ENCODE measurements at regions not wholly inside any gene's neighbourhood (a gene's known extent, or its start where the extent isn't known, plus 50 kb on each side); places are given as distances from the start of the nearest gene placed in this dataset.

DNA sequence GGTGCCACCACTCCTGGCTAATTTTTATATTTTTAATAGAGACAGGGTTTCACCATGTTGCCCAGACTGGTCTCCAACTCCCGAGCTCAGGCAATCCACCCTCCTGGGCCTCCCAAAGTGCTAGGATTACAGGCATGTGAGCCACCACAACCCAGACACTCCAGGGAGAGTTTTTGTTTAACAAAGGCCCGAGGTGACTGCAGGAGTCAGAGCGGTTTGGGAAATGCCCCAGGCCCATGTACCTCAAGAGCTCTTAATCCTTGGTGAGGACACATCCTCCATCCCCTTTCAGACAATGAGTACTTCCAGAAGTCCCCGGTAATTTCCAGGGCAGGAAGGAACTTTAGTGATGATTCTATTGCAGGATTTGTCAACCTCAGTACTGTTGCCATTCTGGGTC is 176.0 kb downstream of the ESRRB start:
- no peak for DNase-seq

DNA sequence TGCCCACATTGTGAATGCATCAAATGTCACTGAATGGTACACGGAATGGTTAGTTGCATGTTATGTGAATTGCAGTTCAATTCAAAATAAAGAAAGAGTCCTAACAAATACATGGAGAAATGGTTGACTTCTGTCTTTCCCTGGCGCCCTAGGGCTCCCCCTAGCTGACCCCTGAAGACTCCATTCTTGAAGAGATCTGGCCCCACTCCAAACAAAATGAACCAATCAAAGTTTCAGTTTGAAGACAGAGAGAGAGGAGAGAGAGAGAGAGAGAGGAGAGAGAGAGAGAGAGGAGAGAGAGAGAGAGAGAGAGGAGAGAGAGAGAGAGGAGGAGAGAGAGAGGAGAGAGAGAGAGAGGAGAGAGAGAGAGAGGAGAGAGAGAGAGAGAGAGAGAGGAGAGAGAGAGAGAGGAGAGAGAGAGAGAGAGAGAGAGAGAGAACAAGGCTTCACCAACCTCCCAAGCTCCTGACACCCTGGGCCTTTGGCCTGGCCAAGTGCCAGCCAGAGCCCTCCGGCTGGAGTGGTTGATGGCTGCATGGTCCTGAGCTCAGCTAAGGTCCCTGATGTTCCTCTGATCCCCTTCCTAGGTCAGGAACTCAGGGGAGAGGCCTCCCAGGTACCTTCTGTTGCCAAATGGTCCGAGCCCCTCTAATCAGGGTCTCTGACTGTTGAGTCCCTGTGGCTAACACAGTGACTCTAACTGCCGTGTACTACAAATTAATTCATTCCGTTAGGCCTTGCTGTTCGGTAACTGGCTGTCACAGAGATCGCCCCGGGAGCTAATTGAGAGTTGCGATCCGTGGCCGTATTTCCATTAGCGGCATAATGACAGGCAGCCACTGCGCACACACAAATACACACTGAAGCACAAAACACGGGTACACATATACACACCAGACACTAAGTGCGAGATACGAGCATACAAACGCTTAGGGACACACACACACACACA is 188.8 kb downstream of the ESRRB start:
- no peak for DNase-seq

DNA sequence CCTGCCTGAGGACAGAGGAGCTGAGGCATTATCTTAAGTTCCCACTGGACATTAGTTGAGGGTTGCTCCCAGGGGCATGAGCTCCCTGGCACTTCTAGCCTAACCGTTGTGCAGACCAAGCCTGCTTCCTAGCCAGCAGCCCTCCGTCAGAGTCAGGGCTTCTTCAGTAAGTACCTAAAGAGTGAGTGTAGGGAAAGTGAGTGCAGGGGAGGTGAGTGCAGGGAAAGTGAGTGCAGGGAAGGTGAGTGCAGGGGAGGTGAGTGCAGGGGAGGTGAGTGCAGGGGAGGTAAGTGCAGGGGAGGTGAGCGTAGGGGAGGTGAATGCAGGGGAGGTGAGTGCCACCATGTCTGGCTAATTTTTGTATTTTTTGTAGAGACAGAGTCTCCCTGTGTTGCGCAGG is 190.5 kb downstream of the ESRRB start:
- no peak for DNase-seq

DNA sequence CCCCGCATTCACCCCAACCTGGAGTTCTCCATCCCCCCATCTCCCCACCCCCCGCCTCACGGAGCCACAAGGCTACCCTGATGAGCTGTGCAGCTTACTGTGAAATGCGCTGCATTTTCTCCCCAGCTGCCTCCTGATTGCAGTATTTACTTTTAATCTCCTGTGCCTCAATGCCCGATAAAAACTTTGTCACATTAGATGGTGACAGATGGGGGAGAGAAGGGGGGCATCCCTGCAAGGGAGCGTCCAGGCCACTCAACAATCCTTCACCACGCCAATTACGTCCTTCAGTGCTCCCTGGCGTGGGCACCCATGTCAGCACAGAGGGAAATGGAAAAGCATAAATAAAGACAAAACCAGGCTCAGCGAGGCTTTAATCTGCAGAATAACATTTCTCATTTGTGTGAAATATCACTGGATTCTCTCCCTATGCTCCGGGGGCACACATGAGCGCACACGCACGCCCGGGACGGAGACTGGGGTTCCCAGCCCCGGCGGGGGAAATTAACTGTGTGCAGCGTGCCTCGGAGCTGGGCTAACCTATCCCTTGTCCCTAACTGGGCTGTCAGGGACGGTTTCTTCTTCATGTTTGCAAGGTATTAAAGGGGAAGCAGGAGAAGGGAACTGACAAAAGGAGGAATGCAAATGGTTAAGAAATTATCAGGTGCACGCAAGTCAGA is 186.7 kb upstream of the VASH1 start:
- no peak for DNase-seq

DNA sequence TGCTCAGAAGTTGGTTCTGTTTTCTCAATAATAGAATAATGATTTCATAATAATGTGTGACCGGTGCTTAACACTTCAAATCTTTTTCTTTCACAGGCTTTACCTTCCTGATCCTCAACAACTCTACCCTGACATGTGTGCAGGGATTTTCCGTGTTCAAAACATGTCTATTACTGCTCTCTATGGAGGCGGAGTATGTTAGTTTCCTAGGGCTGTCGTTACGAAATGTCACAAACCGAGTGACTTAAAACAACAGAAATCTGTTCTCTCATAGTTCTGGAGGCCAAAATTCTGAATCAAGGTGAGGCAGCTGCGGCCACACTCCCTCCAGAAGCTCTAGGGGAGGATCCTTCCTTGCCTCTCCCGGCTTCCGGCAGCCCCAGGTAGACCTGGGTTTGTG is 186.2 kb upstream of the VASH1 start:
- DNase-seq = no peak

DNA sequence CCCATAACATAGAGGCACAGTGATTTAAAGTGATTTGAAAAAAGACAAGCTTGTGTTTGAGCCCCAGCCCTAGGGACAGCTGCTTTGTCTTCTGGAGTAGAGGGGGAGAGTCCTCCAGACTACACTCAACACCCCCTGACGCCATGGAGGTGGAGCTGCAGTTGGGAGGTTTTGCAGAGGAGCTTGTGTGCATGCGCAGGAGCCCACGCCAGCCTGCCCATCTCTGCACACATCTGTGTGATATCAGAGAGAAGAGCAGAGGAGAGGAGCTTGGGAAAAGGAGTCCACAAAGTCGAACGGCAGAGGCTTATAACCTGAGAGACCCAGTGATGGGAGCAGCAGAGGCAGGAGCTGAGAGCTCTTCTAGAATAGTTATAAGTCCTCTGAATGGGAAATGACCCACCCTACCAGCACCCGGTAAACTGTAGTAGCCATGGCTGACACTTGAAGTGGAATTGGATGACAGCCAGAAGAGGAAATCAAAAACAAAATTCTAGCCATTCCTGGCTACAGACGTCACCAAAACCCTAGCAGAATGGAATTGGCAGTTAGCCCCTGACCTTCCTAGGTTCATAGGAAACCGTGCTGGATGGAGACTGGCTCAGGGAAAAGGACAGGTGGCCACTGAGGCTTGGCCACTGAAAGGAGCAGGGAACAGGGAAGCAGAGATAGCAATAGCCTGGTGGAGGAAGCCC is 185.1 kb upstream of the VASH1 start:
- DNase-seq = no peak

DNA sequence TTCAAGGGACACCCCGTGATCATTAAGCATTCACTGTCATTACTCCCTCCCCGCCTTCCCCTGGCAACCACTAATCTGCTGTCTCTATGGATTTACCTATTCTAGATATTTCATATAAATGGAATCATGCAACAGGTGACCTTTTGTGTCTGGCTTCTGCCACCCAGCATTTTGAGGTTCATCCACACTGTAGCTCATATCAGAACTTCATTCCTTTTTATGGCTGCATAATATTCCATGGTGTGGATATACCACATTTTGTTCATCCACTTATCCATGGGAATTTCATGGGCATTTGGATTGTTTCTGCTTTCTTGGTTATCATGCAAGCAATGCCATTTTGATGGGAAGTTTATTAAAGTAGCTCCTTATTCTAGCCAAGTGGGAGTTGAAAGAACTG is 184.2 kb upstream of the VASH1 start:
- no peak for DNase-seq

DNA sequence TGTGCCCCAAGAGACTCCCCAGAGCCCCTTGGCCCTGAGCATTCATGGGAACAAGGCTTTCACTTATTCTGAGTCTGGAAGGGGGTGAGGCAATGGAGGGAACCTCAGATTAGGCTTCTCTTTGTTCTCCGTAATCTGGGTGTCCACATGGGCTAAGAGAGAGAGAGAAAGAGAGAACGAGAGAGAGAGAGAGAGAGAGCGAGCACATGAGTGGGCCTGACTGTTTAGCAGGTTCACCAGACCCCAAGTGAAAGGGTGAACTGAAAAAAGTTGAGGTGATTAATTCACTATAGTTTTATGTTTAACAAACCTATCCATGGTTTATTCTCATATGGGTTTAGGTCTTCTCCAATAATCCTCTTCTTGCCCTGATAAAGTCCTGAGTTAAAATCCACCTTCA is 183.4 kb upstream of the VASH1 start:
- no peak for DNase-seq

DNA sequence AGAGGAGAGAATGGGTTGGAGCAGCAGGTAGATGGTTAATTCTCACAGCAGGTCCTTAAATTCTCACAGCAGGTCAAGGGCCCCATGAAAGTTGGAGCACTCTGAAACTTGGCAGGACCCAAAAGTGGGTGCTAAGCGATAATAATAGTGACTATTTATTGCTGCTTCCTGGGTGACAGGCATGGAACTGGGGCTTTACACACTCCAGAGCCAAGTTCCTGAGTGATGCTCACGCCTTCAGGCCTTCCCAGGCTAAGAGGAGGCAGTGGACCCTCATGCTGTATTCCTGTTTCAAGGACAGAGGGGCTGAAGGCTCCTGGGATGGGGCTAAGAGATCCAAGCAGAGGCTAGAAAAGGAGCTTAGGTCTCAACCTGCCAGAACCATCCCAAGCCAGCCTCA is 180.9 kb upstream of the VASH1 start:
- DNase-seq = no peak

DNA sequence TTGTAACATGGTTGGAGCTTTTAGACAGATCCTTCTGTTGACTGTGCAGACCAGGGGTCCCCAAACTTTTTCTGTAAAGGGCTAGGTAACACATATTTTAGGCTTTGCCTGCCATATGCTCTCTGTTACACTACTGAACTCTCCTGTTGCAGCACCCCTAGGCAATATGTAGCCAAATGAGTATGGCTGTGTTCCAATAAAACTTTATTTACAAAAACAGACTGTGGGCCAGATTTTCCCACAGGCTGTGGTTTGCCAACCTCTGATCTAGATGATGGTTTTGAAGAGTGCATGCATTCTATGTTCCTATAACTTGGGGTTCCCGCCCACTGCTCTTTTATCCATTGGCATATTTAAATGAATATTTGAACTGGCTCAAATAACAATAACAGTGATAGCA is 180.3 kb upstream of the VASH1 start:
- DNase-seq = no peak

DNA sequence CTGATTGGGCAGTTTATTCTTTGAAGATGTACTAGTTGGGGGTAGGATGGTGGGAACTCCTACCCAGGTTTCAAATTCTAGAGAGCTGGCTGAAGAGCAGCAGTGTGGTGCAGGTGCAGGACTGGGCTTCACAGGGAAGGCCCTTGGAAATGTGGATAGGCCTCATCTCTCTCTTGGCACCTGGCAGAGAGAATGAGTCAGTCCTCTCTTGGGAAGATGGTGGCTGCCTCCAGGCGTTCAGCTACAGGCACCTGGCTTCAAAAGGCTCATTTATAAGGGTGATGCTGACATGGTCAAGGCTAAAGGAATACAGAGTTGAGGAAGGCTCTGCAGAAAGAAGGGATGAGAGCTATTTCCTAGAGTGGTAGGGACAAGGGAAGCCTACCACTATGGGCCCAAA is 179.7 kb upstream of the VASH1 start:
- DNase-seq = no peak

DNA sequence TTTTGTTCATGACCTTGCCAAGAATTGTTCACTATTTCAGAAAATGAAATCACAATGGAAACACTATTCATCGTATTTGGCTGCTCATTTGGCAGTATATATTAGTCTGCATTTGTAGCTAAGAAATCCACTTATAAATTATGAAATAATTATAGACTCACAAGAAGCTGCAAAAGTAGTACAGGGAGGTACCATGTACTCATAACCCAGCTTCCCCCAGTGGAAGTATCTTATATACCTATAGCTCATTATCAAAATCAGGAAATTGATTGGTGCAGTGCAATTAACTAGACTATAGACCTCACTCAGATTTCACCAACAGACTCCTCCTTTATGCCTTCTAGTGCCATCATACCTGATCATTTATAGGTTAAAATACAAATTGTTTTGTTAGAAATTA is 178.8 kb upstream of the VASH1 start:
- no peak for DNase-seq

DNA sequence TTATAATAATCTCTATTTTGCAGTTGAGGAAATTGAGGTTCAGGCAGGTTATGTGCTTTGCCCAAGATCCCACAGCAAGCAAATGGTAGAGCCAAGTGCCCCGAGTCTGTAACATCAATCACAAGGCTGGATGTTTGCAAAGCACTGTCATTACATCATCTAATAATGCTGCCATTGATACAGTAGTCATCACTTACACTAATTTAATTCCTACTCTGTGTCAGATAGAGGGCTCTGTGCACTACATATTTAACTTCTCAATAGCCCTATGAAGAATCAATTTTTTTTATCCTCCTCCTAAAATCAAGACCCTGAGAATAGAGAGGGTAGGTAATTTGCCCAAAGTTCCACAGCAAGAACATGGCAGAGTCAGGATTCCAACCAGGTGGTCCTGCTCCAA is 178.1 kb upstream of the VASH1 start:
- no peak for DNase-seq

DNA sequence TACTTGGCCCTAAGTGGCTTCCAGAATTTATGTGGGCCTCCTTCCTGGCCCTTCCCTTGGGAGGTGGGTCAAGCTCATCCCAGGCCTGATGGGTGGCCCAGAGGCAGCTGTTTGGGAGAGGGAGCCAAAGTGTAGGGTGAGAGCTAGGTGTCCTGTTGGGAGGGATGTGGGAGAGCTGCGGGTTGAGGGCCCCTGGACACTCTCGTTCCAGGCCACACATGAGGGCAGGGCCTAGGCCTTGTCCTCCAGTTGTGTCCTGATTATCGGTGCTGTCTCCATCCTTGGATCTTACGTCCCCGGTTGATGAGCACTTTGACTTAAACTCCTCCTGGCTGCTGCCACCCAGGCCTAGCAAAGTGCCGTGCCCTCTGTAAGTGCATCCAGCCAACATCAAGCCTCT is 177.5 kb upstream of the VASH1 start:
- DNase-seq = no peak

DNA sequence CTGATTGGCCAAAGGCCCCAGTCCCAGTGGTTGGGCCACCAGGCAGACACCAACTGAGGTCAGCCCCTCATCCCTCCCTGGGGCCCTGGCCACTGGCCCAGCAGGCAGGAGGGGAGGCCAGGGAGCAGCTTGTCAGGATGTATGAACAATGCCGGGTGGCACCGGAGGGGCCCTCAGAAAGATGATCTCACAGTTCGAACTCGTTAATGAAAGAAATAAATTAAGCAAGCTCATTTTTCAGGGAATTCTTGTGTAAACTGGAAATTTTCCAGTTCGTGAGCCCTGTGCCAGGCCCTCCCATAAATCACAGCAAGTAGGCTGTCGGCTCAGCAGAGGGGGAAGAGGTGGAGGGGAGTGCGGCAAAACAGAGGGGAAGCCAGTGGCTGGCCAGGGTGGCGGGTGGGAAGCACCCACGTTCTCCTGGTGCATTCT is 177.0 kb upstream of the VASH1 start:
- no peak for DNase-seq

DNA sequence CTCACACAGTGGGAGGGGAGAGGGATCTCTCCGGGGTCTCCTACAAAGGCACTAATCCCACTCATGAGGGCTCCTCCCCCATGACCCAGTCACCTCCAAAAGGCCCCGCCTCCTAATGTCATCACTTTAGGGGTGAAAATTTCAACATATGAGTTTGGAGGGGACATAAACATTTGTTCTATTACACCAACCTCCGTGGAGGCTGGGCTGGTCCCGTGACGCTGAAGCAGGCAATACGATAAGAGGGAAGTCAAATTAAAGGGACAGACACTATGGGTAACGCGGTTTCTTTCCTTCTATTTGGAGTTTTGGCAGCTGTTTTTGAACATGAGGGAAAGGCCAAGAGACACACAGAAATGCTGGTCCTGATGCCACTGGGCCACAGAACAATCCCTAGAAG is 175.7 kb upstream of the VASH1 start:
- DNase-seq = no peak

DNA sequence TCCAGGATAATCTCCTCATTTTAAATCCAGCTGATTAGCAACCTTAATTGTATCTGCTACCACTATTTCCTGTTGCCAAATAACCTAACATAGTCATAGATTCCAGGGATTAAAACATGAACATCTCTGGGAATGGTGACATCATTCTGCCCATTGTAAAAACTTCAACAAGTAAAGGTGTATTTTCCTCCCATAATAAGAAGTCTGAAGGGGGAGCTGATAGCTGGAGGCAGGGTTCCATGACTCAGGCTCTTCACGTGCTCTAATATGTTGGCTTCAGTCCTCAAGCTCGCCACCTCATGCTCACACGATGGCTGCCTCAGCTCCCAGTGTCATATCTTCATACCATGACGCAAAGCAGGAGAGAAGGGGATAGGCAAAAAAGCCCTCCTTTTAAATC is 172.0 kb upstream of the VASH1 start:
- DNase-seq = no peak

DNA sequence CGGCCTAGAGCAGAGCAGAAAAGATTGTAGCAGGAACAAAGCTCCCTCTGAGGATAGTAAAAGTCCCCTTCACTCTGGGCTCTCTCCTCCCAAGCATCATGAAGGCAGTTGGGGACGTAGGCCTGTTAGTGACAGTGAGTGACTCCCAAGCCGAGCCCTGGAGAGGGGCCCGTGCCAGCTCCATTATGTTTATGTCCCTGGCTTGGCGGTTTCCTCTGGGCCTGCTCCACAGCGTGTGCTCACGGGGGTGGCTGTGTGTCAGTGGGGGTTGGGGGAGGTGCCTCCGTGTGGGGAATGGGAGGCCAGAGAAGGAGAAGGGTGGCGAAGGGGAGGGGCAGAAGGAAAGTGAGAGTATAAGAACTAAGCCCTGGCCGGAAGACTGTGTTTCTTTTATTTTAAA is 170.0 kb upstream of the VASH1 start:
- DNase-seq = no peak

DNA sequence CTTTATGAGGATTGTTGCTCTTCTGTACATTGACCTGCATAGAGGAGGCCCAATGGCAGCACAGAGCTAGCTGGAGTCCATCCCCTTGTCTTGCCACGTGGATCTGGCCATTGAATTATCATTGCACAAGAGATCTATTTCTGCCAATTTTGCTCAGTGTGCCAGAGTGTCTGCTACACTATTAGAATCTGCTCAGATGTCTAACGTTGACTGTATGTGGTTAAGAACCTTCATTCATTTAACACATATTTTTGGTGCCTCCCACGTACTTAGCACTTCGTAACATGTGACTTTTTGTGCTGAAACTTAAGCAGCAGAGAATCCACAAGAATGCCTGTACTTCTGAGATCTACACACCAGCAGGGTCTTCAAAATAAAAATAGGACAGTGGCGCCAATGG is 166.0 kb upstream of the VASH1 start:
- no peak for DNase-seq

DNA sequence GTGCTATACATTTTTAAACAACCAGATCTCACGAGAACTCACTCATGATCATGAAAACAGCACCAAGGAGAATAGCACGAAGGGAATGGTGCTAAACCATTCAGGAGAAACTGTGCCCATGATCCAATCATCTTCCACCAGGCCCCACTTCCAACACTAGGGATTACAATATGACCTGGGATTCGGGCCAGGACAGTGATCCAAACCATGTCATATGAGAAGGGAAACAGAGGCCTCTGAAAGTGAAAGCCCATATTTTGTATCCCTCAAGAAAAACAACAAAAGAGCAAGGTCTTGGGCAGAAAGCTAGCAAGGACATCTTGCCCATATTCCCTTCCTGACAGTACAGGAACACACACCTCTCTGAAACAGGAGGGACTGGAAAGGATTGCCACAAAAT is 163.9 kb upstream of the VASH1 start:
- no peak for DNase-seq

DNA sequence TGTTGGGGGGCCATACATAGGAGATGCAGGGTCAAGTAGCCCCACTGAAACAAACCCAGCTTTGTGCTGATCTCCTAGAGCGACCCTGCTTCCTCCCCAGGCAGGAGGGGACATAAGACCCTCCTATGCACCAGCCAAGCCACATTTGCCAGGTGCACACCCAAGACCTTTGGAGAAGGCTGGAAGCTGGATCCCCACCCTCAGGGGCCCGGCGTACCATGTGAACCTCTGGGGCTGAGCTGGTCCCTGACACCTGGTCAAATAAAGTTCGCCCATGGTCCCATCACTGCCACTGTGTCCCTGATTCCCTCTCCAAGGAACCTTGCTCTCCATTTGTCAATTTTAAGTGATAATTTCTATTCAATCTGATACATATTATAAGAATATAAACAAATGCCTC is 162.1 kb upstream of the VASH1 start:
- DNase-seq = no peak

DNA sequence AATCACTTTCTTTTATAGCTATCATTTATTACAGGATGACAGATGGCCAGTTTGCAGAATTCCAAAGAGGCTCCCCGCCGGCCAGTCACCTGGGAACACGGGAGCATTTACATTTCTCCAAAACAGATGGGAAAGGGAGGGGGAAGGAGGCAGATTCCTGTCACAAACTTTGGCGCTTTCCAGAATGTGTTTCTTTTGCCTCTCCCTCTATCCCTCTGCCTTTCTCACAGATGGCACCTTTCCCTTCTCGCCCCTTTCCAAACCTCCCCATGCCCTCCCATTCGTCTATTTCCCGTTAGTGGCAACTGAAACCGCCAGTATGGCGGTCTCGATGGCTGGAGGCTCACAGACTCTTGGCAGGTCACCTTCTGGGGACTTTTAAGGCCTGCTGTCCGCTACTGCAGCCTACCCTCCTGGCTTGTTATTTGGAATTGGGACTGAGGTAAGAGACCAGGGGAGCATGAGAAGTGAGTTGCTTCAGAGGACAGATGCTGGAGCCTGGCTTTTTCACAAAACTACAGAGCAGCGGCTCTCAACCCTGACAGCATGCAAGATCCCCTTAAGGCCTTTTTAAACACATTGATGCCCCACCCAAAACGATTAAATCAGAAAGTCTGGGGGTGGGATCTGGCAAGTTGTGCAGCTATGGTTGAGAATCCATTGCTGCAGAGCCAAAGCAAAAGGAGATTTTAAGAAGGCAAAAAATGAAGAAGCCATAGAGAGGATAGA is 161.5 kb upstream of the VASH1 start:
- DNase-seq = no peak

DNA sequence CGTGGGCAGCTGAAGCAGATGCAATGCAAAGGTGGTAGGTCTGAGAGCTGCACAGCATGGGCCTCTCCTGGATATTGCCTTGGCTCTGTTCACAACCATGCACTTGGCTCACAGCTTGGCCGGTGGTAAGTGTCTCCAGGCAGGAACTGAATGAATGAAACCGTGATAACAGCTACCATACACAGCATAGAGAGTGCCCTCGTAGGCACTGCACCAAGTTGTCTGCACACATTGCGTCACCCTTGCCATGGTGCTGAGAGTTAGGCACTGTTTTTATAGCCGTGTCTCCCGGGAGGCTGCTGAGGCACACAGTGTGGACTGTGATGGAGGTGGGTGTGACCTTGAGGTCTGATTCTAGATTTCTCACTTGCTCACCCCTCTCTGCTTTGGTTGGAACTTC is 157.6 kb upstream of the VASH1 start:
- DNase-seq = no peak
